ENCODE measurements at regions not wholly inside any gene's neighbourhood (a gene's known extent, or its start where the extent isn't known, plus 50 kb on each side); places are given as distances from the start of the nearest gene placed in this dataset.

GRCh38 chr5:68055686-68056085 lies 159.9 kb upstream of the PIK3R1 start:
- TF ChIP-seq, protein P1, sequence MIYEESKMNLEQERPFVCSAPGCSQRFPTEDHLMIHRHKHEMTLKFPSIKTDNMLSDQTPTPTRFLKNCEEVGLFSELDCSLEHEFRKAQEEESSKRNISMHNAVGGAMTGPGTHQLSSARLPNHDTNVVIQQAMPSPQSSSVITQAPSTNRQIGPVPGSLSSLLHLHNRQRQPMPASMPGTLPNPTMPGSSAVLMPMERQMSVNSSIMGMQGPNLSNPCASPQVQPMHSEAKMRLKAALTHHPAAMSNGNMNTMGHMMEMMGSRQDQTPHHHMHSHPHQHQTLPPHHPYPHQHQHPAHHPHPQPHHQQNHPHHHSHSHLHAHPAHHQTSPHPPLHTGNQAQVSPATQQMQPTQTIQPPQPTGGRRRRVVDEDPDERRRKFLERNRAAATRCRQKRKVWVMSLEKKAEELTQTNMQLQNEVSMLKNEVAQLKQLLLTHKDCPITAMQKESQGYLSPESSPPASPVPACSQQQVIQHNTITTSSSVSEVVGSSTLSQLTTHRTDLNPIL (CRISPR knock-in tag; IDR thresholded peaks at IDR 0.05; ENCODE audit: low read depth), result no peak
- TF ChIP-seq OSR1 (CRISPR knock-in tag; IDR thresholded peaks at IDR 0.05), result no peak
- TF ChIP-seq ZFP30 (CRISPR knock-in tag; IDR thresholded peaks at IDR 0.05), result no peak
- TF ChIP-seq TCF4 (CRISPR knock-in tag; IDR thresholded peaks at IDR 0.05; ENCODE audit: borderline replicate concordance), result no peak
- TF ChIP-seq ESRRG (CRISPR knock-in tag; IDR thresholded peaks at IDR 0.05), result no peak
- no peak for TF ChIP-seq ZNF8 (CRISPR knock-in tag; IDR thresholded peaks at IDR 0.05)
- no peak for TF ChIP-seq ZNF70 (CRISPR knock-in tag; IDR thresholded peaks at IDR 0.05)

Measured in SK-N-SH treated with all-trans-retinoic acid at 6 μM for 48 hours (cell line).